ENCODE measurements at regions not wholly inside any gene's neighbourhood (a gene's known extent, or its start where the extent isn't known, plus 50 kb on each side); places are given as distances from the start of the nearest gene placed in this dataset.

DNA sequence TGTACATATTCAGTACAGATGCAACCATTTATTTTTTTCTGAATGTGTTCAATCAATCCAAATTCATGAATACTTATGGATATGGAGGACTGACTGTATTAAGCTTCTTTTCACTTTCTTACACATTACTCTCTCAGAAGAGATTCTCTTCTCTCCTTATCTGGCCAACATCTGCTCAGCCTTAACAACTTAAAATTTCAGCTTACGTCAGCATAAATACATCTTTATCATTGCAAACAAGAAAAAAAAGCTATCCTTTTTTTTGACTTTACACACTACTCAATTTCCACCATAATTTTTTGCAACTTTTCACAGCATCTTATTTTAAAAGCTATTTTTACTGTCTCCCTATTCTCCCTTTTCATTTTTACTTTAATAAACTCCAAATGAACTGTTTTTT is 80.9 kb upstream of the POT1 start:
- H3F3A ChIP-seq (ENCODE audit: insufficient read depth, low read length) = no peaks in the 10 kb centered on the region
- no peaks in the 10 kb centered on the region for H3K36me3 ChIP-seq (ENCODE audit: insufficient read depth, low read length)
- H3K9ac ChIP-seq (ENCODE audit: low read length) = no peak overlapping the region
- no peak overlapping the region for H2AFZ ChIP-seq (ENCODE audit: low read length)
- TF ChIP-seq EZH2 (IDR thresholded peaks at IDR 0.05; ENCODE audit: borderline replicate concordance, low read length) (no peak), CTCF (IDR thresholded peaks at IDR 0.05; ENCODE audit: low read length) (no peak)
- no peaks in the 10 kb centered on the region for H3K27me3 ChIP-seq (ENCODE audit: insufficient read depth, low read length)
- no peak overlapping the region for H3K4me3 ChIP-seq (ENCODE audit: low read depth, low read length, poor library complexity, severe bottlenecking)
- no peak overlapping the region for H3K4me2 ChIP-seq (ENCODE audit: low read length)
- H3K4me1 ChIP-seq (ENCODE audit: insufficient read depth, low read length, severe bottlenecking) = no peaks in the 10 kb centered on the region
- no peaks in the 10 kb centered on the region for H4K20me1 ChIP-seq (ENCODE audit: insufficient read depth, low read length)
- no peak overlapping the region for H3K27ac ChIP-seq (ENCODE audit: low read depth, low read length, poor library complexity, severe bottlenecking)
- no peaks in the 10 kb centered on the region for H3K79me2 ChIP-seq (ENCODE audit: insufficient read depth, low read length)
- H3K9me2 ChIP-seq (ENCODE audit: low read depth, low read length) = no peaks in the 10 kb centered on the region
- H3K9me3 ChIP-seq (ENCODE audit: low read length) = no peaks in the 10 kb centered on the region

- Histone ChIP-seq H3K4me3 (ENCODE audit: low read depth, low read length, poor library complexity, severe bottlenecking) (no peak overlapping the region), H3K9ac (ENCODE audit: low read length) (no peak overlapping the region), H3K79me2 (ENCODE audit: insufficient read depth, low read length) (no peaks in the 10 kb centered on the region), H3K9me2 (ENCODE audit: low read depth, low read length) (no peaks in the 10 kb centered on the region), H3K4me2 (ENCODE audit: low read length) (no peak overlapping the region), H3K36me3 (ENCODE audit: insufficient read depth, low read length) (no peaks in the 10 kb centered on the region), H2AFZ (ENCODE audit: low read length) (no peak overlapping the region), H3K27ac (ENCODE audit: low read depth, low read length, poor library complexity, severe bottlenecking) (no peak overlapping the region), H3K4me1 (ENCODE audit: insufficient read depth, low read length, severe bottlenecking) (no peaks in the 10 kb centered on the region), H3F3A (ENCODE audit: insufficient read depth, low read length) (no peaks in the 10 kb centered on the region), H3K9me3 (ENCODE audit: low read length) (no peaks in the 10 kb centered on the region), H4K20me1 (ENCODE audit: insufficient read depth, low read length) (no peaks in the 10 kb centered on the region), H3K27me3 (ENCODE audit: insufficient read depth, low read length) (no peaks in the 10 kb centered on the region)
- no peak for TF ChIP-seq EZH2 (IDR thresholded peaks at IDR 0.05; ENCODE audit: borderline replicate concordance, low read length)
- peak; percentile 38; the same call in 1 of the 2 replicates for TF ChIP-seq CTCF (IDR thresholded peaks at IDR 0.05; ENCODE audit: low read length)
Measured at GRCh38 chr7:124996778-124997177, 67.2 kb upstream of the POT1 start.

DNA sequence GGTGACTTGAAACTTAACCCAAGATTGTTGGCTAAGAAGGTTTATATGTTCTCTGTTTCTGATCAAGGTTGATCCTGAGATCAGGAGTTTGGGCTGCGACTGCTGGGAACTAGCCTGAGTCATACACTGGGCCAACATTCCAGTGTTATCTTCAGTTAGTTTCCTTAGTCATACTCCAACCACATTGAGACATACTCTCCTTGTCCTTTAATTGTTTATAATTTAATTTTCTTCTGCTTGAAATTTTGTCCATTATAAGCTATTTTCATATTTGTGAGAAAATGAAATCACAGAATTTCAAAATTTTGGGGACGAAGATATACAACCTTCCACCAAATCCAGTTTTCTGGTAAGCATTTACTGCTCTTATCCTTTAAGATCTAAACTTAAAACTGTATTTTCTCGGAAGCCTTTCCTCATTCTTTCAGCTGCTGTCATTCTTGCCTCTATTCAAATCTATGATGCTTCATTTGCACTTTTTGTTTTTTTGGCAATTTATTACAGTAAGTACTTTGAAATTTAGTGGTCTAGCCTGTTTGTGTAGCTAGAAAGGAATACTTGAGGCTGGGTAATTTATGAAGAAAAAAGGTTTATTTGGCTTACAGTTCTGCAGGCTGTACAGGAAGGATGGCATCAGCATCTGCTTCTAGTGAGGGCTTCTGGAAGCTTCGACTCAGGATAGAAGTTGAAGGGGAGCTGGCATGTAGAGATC is 63.4 kb upstream of the POT1 start:
- Histone ChIP-seq H3K4me2 (ENCODE audit: low read length) (no peak overlapping the region), H3K36me3 (ENCODE audit: insufficient read depth, low read length) (no peaks in the 10 kb centered on the region), H3K27ac (ENCODE audit: low read depth, low read length, poor library complexity, severe bottlenecking) (no peak overlapping the region), H3K9ac (ENCODE audit: low read length) (no peak overlapping the region), H3K9me3 (ENCODE audit: low read length) (no peaks in the 10 kb centered on the region), H3K4me3 (ENCODE audit: low read depth, low read length, poor library complexity, severe bottlenecking) (no peak overlapping the region), H2AFZ (ENCODE audit: low read length) (no peak overlapping the region), H3K4me1 (ENCODE audit: insufficient read depth, low read length, severe bottlenecking) (no peaks in the 10 kb centered on the region), H3K79me2 (ENCODE audit: insufficient read depth, low read length) (no peaks in the 10 kb centered on the region), H3K27me3 (ENCODE audit: insufficient read depth, low read length) (no peaks in the 10 kb centered on the region), H3F3A (ENCODE audit: insufficient read depth, low read length) (no peaks in the 10 kb centered on the region), H3K9me2 (ENCODE audit: low read depth, low read length) (no peaks in the 10 kb centered on the region), H4K20me1 (ENCODE audit: insufficient read depth, low read length) (no peaks in the 10 kb centered on the region; the same call in 1 of the 2 replicates)
- TF ChIP-seq EZH2 (IDR thresholded peaks at IDR 0.05; ENCODE audit: borderline replicate concordance, low read length) = no peak
- TF ChIP-seq CTCF (IDR thresholded peaks at IDR 0.05; ENCODE audit: low read length) = no peak

All from OCI-LY1 (cell line).